ENCODE measurements at regions not wholly inside any gene's neighbourhood (a gene's known extent, or its start where the extent isn't known, plus 50 kb on each side); places are given as distances from the start of the nearest gene placed in this dataset.

DNA sequence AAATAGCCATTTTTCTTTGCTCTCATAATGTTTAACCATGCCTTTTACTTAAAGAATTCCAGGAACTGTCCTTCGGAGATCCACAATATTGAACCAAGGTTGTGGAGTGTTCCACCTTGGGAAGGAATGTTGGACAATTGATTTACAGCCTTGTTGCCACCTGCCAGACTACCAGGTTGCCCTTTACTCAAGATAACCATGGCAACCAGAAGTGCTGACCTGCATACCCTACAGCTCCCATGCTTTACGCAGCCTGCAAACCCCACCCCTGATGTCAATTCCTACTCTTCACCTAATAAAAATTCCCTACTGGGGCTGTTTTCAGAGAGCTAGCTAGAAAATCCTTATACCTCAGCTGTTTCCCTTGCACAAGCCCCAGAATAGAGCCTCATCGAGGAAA, 151.0 kb upstream of the RXFP2 start:
- Histone ChIP-seq H3K4me1 (replicated peaks in 1 of 4; ENCODE audit: control insufficient read depth in 3 of 4, insufficient read depth in 4 of 4, low read length in 3 of 4) (no peaks in the 10 kb centered on the region; a peak in 1 of 7 replicates), H2BK12ac (ENCODE audit: low read depth, low read length) (no peak overlapping the region), H2BK20ac (ENCODE audit: low read length) (no peak overlapping the region), H3K9me3 (ENCODE audit: insufficient read depth in 2 of 2, low read depth in 1 of 2, low read length in 1 of 2) (peaks cover 8 to 17% of the 10 kb centered on the region in 2 experiments), H2AK5ac (ENCODE audit: low read depth, low read length) (no peak overlapping the region), H4K91ac (replicated peaks; ENCODE audit: insufficient read length, low read length) (no peak overlapping the region), H3K23ac (ENCODE audit: insufficient read length) (no peak overlapping the region), H3K14ac (ENCODE audit: insufficient read length) (no peak overlapping the region), H3K23me2 (ENCODE audit: low read depth, low read length) (no peaks in the 10 kb centered on the region), H4K20me1 (replicated peaks in 1 of 2; ENCODE audit: control insufficient read depth in 1 of 2, insufficient read depth in 2 of 2, low read length in 2 of 2) (no peaks in the 10 kb centered on the region), H3K4me3 (ENCODE audit: extremely low read depth in 1 of 4, insufficient read depth in 2 of 4, low read depth in 3 of 4, low read length in 4 of 4) (no peak overlapping the region), H3K18ac (ENCODE audit: extremely low read depth, low read length) (no peak overlapping the region), H3K56ac (replicated peaks; ENCODE audit: insufficient read length, low read depth, low read length) (no peak overlapping the region), H3K79me1 (ENCODE audit: low read depth, low read length) (no peaks in the 10 kb centered on the region), H3K9ac (replicated peaks in 1 of 4; ENCODE audit: extremely low read depth in 1 of 4, low read depth in 3 of 4, low read length in 3 of 4) (no peak overlapping the region), H2BK5ac (ENCODE audit: low read depth, low read length) (no peak overlapping the region), H3K4ac (replicated peaks; ENCODE audit: insufficient read length, low read depth, low read length) (no peak overlapping the region), H2BK15ac (ENCODE audit: low read length) (no peak overlapping the region), H3K79me2 (ENCODE audit: control insufficient read depth in 1 of 2, insufficient read depth in 2 of 2, low read length in 2 of 2) (no peaks in the 10 kb centered on the region), H2BK120ac (replicated peaks; ENCODE audit: low read depth, low read length) (no peak overlapping the region), H3K36me3 (ENCODE audit: control insufficient read depth in 2 of 4, insufficient read depth in 4 of 4, low read length in 3 of 4) (0 out of 8 replicates have a peak, but pooled peaks cover 0 to 2% (median 0%) of the 10 kb centered on the region in 4 experiments), H3K4me2 (ENCODE audit: insufficient read depth in 1 of 2, low read depth in 2 of 2, low read length in 2 of 2) (no peak overlapping the region), H4K5ac (ENCODE audit: insufficient read length, low read depth, low read length) (no peak overlapping the region), H3K27ac (ENCODE audit: low read depth, low read length) (no peak overlapping the region), H3K27me3 (replicated peaks in 1 of 4; ENCODE audit: control insufficient read depth in 3 of 4, extremely low read depth in 1 of 4, insufficient read depth in 3 of 4, low read length in 3 of 4) (no peaks in the 10 kb centered on the region), H2AFZ (ENCODE audit: low read length) (no peak overlapping the region), H4K8ac (ENCODE audit: extremely low read depth, insufficient read depth, low read length) (no peak overlapping the region)
- ChIA-PET CTCF (ENCODE audit: partially characterized antibody) (no interaction called here), POLR2A (ENCODE audit: partially characterized antibody) (no interaction called here)
- FAIRE-seq: no peak
- TF ChIP-seq RFX5 (IDR thresholded peaks at IDR 0.05; ENCODE audit: borderline replicate concordance, low read depth, low read length): no peak
- TF ChIP-seq GABPA (IDR thresholded peaks at IDR 0.05; ENCODE audit: borderline replicate concordance, insufficient read depth, low read length): no peak
- TF ChIP-seq, protein P1, sequence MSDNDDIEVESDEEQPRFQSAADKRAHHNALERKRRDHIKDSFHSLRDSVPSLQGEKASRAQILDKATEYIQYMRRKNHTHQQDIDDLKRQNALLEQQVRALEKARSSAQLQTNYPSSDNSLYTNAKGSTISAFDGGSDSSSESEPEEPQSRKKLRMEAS (IDR thresholded peaks at IDR 0.05): no peak
- TF ChIP-seq FOSL1 (IDR thresholded peaks at IDR 0.05; ENCODE audit: insufficient read depth, low read depth, low read length): no peak
- no peak for TF ChIP-seq RBBP5 (IDR thresholded peaks at IDR 0.05; ENCODE audit: borderline replicate concordance, low read depth, low read length)
- no peak for TF ChIP-seq JUND (IDR thresholded peaks at IDR 0.05; ENCODE audit: low read length)
- 93% methylated on average over 3 of the region's 3 CpGs; no CpG with 5 or more reads in 1 of the 2 experiments for WGBS, 2 experiments (ENCODE audit: extremely low coverage in 1 of 2, insufficient coverage in 1 of 2, insufficient read length in 1 of 2, insufficient replicate concordance in 2 of 2, low coverage in 1 of 2, low lambda C conversion rate in 2 of 2, missing lambda C conversion rate in 1 of 2)
- no peak for DNase-seq (ENCODE audit: low read depth in 1 of 2, low spot score in 2 of 2)
